ENCODE measurements at regions not wholly inside any gene's neighbourhood (a gene's known extent, or its start where the extent isn't known, plus 50 kb on each side); places are given as distances from the start of the nearest gene placed in this dataset.

DNA sequence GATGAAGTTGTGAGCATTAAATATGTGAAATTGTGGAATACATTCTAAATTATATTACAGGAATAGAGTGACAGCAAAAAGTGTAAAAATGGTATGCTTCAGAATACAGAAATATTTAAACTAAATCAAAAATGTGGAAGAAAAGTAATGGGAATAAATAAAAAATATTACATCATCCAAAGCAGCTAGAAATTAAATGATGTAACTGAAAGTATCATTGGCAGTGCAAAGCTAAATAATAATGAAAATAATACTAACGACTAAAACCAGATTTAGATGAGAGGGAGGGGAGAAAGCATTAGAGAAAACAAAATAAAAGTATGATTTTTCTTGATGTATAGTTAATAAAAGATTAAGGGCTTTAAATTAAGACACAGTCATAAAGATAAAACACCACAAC, 1104.0 kb downstream of the EPHA7 start:
- TF ChIP-seq, protein P1, sequence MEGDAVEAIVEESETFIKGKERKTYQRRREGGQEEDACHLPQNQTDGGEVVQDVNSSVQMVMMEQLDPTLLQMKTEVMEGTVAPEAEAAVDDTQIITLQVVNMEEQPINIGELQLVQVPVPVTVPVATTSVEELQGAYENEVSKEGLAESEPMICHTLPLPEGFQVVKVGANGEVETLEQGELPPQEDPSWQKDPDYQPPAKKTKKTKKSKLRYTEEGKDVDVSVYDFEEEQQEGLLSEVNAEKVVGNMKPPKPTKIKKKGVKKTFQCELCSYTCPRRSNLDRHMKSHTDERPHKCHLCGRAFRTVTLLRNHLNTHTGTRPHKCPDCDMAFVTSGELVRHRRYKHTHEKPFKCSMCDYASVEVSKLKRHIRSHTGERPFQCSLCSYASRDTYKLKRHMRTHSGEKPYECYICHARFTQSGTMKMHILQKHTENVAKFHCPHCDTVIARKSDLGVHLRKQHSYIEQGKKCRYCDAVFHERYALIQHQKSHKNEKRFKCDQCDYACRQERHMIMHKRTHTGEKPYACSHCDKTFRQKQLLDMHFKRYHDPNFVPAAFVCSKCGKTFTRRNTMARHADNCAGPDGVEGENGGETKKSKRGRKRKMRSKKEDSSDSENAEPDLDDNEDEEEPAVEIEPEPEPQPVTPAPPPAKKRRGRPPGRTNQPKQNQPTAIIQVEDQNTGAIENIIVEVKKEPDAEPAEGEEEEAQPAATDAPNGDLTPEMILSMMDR (conservative IDR thresholded peaks at IDR 0.05 in 1 of 2, IDR thresholded peaks at IDR 0.05 in 1 of 2; ENCODE audit: extremely low read depth in 1 of 2, insufficient read depth in 1 of 2, low read depth in 1 of 2, low read length in 2 of 2) = no peak
- no peak for TF ChIP-seq EZH2 (IDR thresholded peaks at IDR 0.05; ENCODE audit: borderline replicate concordance, low read length)

Data from mammary epithelial cell (primary cell).